ENCODE measurements at regions not wholly inside any gene's neighbourhood (a gene's known extent, or its start where the extent isn't known, plus 50 kb on each side); places are given as distances from the start of the nearest gene placed in this dataset.

DNA sequence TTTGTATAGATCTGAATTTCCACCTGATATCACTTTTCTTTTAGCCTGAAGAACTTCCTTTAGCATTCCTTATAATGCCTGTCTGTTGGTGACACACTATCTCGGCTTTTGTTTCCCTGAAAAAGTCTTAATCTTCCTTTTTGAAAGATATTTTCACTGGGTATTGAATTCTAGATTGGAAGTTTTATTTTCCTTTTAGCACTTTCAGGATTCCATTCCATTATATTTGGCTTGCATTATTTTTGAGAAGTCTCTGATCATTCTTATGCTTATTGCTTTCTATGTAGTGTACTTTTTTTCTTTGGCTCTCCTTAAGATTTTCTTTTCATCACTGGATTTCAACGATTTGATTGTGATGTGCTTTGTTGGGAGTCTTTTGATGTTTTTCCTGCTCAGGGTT lies 510.7 kb downstream of the RWDD3 start (continued):
- TF ChIP-seq, protein P1, sequence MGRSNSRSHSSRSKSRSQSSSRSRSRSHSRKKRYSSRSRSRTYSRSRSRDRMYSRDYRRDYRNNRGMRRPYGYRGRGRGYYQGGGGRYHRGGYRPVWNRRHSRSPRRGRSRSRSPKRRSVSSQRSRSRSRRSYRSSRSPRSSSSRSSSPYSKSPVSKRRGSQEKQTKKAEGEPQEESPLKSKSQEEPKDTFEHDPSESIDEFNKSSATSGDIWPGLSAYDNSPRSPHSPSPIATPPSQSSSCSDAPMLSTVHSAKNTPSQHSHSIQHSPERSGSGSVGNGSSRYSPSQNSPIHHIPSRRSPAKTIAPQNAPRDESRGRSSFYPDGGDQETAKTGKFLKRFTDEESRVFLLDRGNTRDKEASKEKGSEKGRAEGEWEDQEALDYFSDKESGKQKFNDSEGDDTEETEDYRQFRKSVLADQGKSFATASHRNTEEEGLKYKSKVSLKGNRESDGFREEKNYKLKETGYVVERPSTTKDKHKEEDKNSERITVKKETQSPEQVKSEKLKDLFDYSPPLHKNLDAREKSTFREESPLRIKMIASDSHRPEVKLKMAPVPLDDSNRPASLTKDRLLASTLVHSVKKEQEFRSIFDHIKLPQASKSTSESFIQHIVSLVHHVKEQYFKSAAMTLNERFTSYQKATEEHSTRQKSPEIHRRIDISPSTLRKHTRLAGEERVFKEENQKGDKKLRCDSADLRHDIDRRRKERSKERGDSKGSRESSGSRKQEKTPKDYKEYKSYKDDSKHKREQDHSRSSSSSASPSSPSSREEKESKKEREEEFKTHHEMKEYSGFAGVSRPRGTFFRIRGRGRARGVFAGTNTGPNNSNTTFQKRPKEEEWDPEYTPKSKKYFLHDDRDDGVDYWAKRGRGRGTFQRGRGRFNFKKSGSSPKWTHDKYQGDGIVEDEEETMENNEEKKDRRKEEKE (IDR thresholded peaks at IDR 0.05; ENCODE audit: borderline replicate concordance in 1 of 2, control insufficient read depth in 1 of 2, low read depth in 2 of 2, low read length in 1 of 2), result no peak
- TF ChIP-seq ZNF507 (tag; conservative IDR thresholded peaks at IDR 0.05) (no peak), TRIM28 (IDR thresholded peaks at IDR 0.05) (no peak), POLR3G (IDR thresholded peaks at IDR 0.05; ENCODE audit: extremely low read depth, insufficient read length, insufficient replicate concordance) (no peak), ZC3H4 (CRISPR knock-in tag; IDR thresholded peaks at IDR 0.05; ENCODE audit: borderline replicate concordance) (no peak), HOXB6 (CRISPR knock-in tag; IDR thresholded peaks at IDR 0.05; ENCODE audit: borderline replicate concordance) (no peak)
- TF ChIP-seq, protein P2, sequence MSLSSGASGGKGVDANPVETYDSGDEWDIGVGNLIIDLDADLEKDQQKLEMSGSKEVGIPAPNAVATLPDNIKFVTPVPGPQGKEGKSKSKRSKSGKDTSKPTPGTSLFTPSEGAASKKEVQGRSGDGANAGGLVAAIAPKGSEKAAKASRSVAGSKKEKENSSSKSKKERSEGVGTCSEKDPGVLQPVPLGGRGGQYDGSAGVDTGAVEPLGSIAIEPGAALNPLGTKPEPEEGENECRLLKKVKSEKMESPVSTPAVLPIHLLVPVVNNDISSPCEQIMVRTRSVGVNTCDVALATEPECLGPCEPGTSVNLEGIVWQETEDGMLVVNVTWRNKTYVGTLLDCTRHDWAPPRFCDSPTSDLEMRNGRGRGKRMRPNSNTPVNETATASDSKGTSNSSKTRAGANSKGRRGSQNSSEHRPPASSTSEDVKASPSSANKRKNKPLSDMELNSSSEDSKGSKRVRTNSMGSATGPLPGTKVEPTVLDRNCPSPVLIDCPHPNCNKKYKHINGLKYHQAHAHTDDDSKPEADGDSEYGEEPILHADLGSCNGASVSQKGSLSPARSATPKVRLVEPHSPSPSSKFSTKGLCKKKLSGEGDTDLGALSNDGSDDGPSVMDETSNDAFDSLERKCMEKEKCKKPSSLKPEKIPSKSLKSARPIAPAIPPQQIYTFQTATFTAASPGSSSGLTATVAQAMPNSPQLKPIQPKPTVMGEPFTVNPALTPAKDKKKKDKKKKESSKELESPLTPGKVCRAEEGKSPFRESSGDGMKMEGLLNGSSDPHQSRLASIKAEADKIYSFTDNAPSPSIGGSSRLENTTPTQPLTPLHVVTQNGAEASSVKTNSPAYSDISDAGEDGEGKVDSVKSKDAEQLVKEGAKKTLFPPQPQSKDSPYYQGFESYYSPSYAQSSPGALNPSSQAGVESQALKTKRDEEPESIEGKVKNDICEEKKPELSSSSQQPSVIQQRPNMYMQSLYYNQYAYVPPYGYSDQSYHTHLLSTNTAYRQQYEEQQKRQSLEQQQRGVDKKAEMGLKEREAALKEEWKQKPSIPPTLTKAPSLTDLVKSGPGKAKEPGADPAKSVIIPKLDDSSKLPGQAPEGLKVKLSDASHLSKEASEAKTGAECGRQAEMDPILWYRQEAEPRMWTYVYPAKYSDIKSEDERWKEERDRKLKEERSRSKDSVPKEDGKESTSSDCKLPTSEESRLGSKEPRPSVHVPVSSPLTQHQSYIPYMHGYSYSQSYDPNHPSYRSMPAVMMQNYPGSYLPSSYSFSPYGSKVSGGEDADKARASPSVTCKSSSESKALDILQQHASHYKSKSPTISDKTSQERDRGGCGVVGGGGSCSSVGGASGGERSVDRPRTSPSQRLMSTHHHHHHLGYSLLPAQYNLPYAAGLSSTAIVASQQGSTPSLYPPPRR (CRISPR knock-in tag; IDR thresholded peaks at IDR 0.05; ENCODE audit: borderline replicate concordance), result no peak
- TF ChIP-seq, protein P3, sequence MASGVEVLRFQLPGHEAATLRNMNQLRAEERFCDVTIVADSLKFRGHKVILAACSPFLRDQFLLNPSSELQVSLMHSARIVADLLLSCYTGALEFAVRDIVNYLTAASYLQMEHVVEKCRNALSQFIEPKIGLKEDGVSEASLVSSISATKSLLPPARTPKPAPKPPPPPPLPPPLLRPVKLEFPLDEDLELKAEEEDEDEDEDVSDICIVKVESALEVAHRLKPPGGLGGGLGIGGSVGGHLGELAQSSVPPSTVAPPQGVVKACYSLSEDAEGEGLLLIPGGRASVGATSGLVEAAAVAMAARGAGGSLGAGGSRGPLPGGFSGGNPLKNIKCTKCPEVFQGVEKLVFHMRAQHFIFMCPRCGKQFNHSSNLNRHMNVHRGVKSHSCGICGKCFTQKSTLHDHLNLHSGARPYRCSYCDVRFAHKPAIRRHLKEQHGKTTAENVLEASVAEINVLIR (CRISPR knock-in tag; IDR thresholded peaks at IDR 0.05), result no peak
